GM18517 (cell line): ENCODE measurements at regions not wholly inside any gene's neighbourhood (a gene's known extent, or its start where the extent isn't known, plus 50 kb on each side); places are given as distances from the start of the nearest gene placed in this dataset.

ENCODE experiments used
- ATAC-seq: cut with Tn5 transposase; IDR thresholded peaks from one replicate; pipeline ENCODE4 v1.9.1; 2021; ENCODE audit warnings: mild to moderate bottlenecking, moderate library complexity; ENCODE audit not compliant: unreplicated experiment

GRCh38 chr5:117205894-117206293 is 631.3 kb upstream of the SEMA6A start:
- ATAC-seq: no peak

GRCh38 chr5:117204926-117205869 is 630.6 kb upstream of the SEMA6A start:
- ATAC-seq: no peak

GRCh38 chr5:117204404-117204803 is 629.8 kb upstream of the SEMA6A start:
- ATAC-seq: no peak

- no peak for ATAC-seq
Observed at GRCh38 chr5:117203584-117203983, 629.0 kb upstream of the SEMA6A start.

GRCh38 chr5:117201001-117201400 is 626.4 kb upstream of the SEMA6A start:
- ATAC-seq: no peak

GRCh38 chr5:117195076-117195475 is 620.5 kb upstream of the SEMA6A start:
- no peak for ATAC-seq

- ATAC-seq: no peak
Observed at GRCh38 chr5:117191251-117191650, 616.6 kb upstream of the SEMA6A start.

- no peak for ATAC-seq
Observed at GRCh38 chr5:117189784-117190183, 615.2 kb upstream of the SEMA6A start.

- ATAC-seq: no peak
Observed at GRCh38 chr5:117188211-117188610, 613.6 kb upstream of the SEMA6A start.

- ATAC-seq: no peak
Observed at GRCh38 chr5:117186751-117187150, 612.1 kb upstream of the SEMA6A start.

- ATAC-seq: no peak
Observed at GRCh38 chr5:117183326-117183725, 608.7 kb upstream of the SEMA6A start.

- ATAC-seq: no peak
Observed at GRCh38 chr5:117182104-117182503, 607.5 kb upstream of the SEMA6A start.

- ATAC-seq: no peak
Observed at GRCh38 chr5:117177302-117177701, 602.7 kb upstream of the SEMA6A start.

GRCh38 chr5:117165068-117165467 is 590.4 kb upstream of the SEMA6A start:
- no peak for ATAC-seq

- ATAC-seq: no peak
Observed at GRCh38 chr5:117161718-117162335, 587.2 kb upstream of the SEMA6A start.

GRCh38 chr5:117160391-117160790 is 585.8 kb upstream of the SEMA6A start:
- ATAC-seq: no peak

- ATAC-seq: no peak
Observed at GRCh38 chr5:117149312-117149711, 574.7 kb upstream of the SEMA6A start.

- ATAC-seq: no peak
Observed at GRCh38 chr5:117144086-117144485, 569.5 kb upstream of the SEMA6A start.

GRCh38 chr5:117143406-117143805 is 568.8 kb upstream of the SEMA6A start:
- no peak for ATAC-seq

GRCh38 chr5:117138523-117138922 is 563.9 kb upstream of the SEMA6A start:
- ATAC-seq: no peak

- ATAC-seq: no peak
Observed at GRCh38 chr5:117135851-117136250, 561.2 kb upstream of the SEMA6A start.

- ATAC-seq: no peak
Observed at GRCh38 chr5:117133198-117133597, 558.6 kb upstream of the SEMA6A start.
